Epithelial cell of proximal tubule (primary cell): ENCODE measurements at regions not wholly inside any gene's neighbourhood (a gene's known extent, or its start where the extent isn't known, plus 50 kb on each side); places are given as distances from the start of the nearest gene placed in this dataset.
"Not testable (repeated sequence)": the region's sequence is repeated elsewhere in the genome, so short reads cannot be mapped to it uniquely, and the experiment has no call there.

Source experiments
- DNase-seq: peaks from one replicate; pipeline ENCODE4 v3.0.0-alpha.2; 2011; ENCODE audit warnings: low read depth
- H3K4me3 ChIP-seq: 2 replicates; pipeline ENCODE4 v1.5.1; 2011; ENCODE audit warnings: low read depth, mild to moderate bottlenecking, low read length
- TF ChIP-seq, protein P1 (sequence below): conservative IDR thresholded peaks from 2 replicates; pipeline ENCODE4 v1.5.1; 2012; ENCODE audit warnings: low read depth, mild to moderate bottlenecking, low read length

DNA sequence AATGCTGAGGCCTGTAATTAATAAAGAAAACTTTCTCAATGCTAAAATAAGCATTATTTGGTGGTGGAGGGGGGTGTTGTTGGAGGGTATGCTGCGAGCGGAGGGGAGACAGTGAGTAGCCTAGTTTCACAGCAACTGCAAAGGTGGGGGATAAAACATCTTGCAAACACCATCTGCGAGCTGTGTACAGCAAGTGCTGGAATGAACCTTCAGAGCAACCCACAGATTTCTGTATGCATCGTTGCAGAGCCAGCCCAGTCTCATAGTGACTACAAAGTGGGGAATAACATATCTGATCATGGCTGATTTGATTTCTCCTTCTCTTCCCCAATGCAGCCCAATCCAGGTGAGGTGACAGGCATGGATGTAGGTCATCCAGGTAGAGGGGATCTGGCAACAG is 80.7 kb upstream of the COG2 start:
- DNase-seq: no peak
- no peak overlapping the region for H3K4me3 ChIP-seq
- TF ChIP-seq, protein P1, sequence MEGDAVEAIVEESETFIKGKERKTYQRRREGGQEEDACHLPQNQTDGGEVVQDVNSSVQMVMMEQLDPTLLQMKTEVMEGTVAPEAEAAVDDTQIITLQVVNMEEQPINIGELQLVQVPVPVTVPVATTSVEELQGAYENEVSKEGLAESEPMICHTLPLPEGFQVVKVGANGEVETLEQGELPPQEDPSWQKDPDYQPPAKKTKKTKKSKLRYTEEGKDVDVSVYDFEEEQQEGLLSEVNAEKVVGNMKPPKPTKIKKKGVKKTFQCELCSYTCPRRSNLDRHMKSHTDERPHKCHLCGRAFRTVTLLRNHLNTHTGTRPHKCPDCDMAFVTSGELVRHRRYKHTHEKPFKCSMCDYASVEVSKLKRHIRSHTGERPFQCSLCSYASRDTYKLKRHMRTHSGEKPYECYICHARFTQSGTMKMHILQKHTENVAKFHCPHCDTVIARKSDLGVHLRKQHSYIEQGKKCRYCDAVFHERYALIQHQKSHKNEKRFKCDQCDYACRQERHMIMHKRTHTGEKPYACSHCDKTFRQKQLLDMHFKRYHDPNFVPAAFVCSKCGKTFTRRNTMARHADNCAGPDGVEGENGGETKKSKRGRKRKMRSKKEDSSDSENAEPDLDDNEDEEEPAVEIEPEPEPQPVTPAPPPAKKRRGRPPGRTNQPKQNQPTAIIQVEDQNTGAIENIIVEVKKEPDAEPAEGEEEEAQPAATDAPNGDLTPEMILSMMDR: no peak

DNA sequence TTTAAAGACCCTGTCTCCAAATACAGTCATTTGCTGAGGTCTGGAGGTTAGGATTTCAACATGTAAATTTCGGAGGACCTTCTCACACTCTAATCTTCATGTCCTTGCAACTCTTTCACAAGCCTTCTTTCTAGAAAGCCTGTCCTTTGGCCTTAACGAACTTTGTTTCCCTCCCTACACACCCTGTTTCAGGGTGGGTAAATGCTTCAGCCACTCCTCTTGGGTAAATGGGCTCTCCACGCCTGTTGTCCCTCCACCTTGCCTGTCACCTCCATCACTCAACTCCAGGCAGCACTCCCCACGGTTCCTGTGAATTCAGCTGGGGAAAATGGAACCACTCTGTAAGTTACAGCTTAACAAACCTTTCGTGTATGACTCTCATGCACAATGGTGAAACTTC is 84.0 kb upstream of the COG2 start:
- TF ChIP-seq, protein P1: no peak
- no peak overlapping the region for H3K4me3 ChIP-seq
- no peak for DNase-seq

DNA sequence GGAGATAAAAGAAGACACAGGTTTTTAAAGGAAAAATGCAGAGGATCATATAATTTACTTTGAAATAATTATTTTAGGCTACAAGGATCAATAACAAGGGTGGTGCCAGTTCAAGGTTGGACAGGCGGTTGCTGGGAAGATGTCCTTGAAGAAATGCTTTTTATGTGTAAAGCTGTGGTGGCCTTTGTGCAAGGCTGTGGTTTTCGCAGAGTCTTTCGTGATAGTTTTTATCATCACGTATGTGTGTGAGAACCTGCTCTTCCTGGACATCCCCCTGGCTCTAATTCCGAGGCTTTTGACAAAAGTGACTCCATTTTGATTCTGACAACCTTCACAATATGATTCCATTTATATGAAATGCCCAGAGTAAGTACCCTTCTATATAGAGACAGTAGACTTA is 85.8 kb upstream of the COG2 start:
- TF ChIP-seq, protein P1: no peak
- no peak for DNase-seq
- no peak overlapping the region for H3K4me3 ChIP-seq

DNA sequence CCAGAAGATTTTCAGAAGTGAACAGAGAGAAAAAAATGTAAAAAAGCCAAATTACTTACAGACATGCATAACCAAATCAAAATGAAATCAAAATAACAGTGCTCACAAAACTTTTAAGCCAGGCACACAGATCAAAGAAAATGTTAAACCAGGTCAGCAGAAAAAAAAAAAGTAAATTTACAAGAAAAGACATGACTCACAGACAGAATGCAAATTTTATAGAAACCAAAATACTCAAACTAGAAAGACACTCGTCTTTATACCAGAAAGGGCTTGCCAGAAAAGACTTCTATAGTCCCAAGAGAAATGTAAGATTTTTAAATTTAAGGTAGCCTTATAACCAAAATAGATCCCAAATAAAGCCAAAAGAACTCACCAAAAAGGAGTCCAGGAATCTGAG is 86.5 kb upstream of the COG2 start:
- no peak for DNase-seq
- TF ChIP-seq, protein P1: no peak
- H3K4me3 ChIP-seq: no peak overlapping the region

DNA sequence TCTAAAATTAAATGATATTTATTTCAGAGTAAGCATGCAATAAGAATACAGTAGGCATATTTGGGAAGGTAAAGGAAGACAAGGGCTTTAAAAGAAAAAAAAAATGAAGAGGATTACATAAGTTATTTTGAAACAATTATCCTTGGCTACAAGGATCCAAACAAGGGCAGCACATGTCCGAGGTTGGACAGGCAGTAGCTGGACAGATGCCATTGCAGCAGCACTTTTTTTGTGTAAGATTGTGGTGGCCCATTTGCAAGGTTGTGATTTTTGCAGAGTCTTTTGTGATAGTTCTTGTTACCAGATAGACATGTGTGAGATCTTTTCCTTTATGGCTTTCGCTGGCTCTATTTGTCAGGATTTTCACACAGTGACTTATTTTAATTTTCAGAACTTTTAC is 89.4 kb upstream of the COG2 start:
- H3K4me3 ChIP-seq: no peak overlapping the region
- DNase-seq: no peak
- TF ChIP-seq, protein P1: no peak

DNA sequence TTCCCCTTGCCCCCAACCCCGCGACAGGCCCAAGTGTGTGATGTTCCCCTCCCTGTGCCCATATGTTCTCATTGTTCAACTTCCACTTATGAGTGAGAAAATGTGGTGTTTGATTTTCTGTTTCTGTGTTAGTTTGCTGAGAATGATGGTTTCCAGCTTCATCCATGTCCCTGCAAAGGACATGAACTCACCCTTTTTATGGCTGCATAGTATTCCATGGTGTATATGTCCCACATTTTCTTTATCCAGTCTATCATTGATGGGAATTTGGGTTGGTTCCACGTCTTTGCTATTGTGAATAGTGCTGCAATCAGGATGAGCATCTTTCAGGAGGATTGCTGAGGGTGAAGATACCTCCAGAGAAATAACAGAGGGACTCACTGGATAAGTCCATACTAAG is 91.3 kb upstream of the COG2 start:
- not testable (repeated sequence) for H3K4me3 ChIP-seq

DNA sequence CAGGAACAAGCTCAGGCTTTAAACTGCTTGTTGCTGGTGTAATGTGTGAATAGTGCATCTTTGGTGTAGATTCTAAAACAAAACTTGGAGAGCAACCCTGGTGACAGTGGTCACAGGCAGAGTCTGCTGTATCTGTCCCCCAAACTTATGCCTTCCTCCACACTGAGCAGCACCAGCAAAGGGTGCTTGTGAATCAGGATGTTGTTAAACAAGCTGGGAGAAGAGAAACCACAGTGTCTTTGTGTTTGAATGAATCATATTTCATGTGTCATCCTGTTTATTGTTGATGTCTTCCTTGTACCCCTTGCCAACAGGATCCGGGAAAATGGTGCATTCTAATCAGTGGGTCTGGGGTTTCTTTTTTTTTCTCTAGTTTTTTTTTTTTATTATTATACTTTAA is 91.9 kb upstream of the COG2 start:
- DNase-seq: no peak
- H3K4me3 ChIP-seq: no peak overlapping the region
- TF ChIP-seq, protein P1: no peak

More for the DNA sequence above, 91.3 kb upstream of the COG2 start:
- DNase-seq: not testable (repeated sequence)

DNA sequence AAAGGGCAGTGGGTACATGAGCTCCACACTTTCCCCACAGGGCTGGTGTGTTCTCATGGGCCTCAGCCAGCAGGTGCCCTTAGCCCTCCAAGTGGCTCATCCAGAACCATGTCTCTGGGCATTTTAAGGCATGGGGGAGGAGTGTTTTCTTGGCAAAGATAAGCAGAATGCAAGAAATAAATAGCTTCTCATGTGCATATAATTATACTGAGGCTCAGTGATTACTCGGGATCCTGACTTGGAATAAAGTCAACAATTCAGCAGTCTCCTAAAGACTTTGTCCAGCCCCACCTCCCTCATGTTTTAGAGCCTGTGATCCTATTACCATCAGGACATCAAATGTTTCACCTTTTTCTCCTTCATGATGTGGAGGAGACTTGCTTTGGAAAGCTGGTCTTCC is 92.7 kb upstream of the COG2 start:
- H3K4me3 ChIP-seq: no peak overlapping the region
- no peak for DNase-seq
- TF ChIP-seq, protein P1: no peak
